ENCODE measurements at regions not wholly inside any gene's neighbourhood (a gene's known extent, or its start where the extent isn't known, plus 50 kb on each side); places are given as distances from the start of the nearest gene placed in this dataset.

GRCh38 chr7:14962778-14963177 is 60.2 kb upstream of the DGKB start:
- TF ChIP-seq, protein P1, sequence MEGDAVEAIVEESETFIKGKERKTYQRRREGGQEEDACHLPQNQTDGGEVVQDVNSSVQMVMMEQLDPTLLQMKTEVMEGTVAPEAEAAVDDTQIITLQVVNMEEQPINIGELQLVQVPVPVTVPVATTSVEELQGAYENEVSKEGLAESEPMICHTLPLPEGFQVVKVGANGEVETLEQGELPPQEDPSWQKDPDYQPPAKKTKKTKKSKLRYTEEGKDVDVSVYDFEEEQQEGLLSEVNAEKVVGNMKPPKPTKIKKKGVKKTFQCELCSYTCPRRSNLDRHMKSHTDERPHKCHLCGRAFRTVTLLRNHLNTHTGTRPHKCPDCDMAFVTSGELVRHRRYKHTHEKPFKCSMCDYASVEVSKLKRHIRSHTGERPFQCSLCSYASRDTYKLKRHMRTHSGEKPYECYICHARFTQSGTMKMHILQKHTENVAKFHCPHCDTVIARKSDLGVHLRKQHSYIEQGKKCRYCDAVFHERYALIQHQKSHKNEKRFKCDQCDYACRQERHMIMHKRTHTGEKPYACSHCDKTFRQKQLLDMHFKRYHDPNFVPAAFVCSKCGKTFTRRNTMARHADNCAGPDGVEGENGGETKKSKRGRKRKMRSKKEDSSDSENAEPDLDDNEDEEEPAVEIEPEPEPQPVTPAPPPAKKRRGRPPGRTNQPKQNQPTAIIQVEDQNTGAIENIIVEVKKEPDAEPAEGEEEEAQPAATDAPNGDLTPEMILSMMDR (IDR thresholded peaks at IDR 0.05) = no peak
- TF ChIP-seq POLR2AphosphoS5 (IDR thresholded peaks at IDR 0.05; ENCODE audit: insufficient read depth in 1 of 2, low read depth in 1 of 2) = no peak

Measured in vagina (tissue), 2 donors.